ENCODE measurements at regions not wholly inside any gene's neighbourhood (a gene's known extent, or its start where the extent isn't known, plus 50 kb on each side); places are given as distances from the start of the nearest gene placed in this dataset.

GRCh38 chr4:22313976-22314375 is 201.9 kb downstream of the ADGRA3 start:
- DNase-seq = no peak
- Histone ChIP-seq H3K4me3 (no peak overlapping the region), H3K9me3 (no peaks in the 10 kb centered on the region), H3K27me3 (ENCODE audit: low read depth) (no peaks in the 10 kb centered on the region), H3K36me3 (no peaks in the 10 kb centered on the region), H3K4me1 (no peaks in the 10 kb centered on the region), H3K27ac (no peak overlapping the region)
- intact Hi-C loops (cut with DNase I) = no loop called here
- no peak for ATAC-seq
- no peak for TF ChIP-seq CTCF (IDR thresholded peaks at IDR 0.05)

GRCh38 chr4:22312113-22312512 is 203.8 kb downstream of the ADGRA3 start:
- Histone ChIP-seq H3K9me3 (no peaks in the 10 kb centered on the region), H3K4me1 (no peaks in the 10 kb centered on the region), H3K27me3 (ENCODE audit: low read depth) (no peaks in the 10 kb centered on the region), H3K27ac (no peak overlapping the region), H3K36me3 (no peaks in the 10 kb centered on the region), H3K4me3 (no peak overlapping the region)
- intact Hi-C loops (cut with DNase I) = no loop called here
- no peak for TF ChIP-seq CTCF (IDR thresholded peaks at IDR 0.05)
- ATAC-seq (no peak), DNase-seq (no peak)

GRCh38 chr4:22301253-22301652 is 214.6 kb downstream of the ADGRA3 start:
- Histone ChIP-seq H3K4me3 (no peak overlapping the region), H3K27me3 (ENCODE audit: low read depth) (no peaks in the 10 kb centered on the region), H3K9me3 (peaks cover 10% of the 10 kb centered on the region), H3K27ac (no peak overlapping the region), H3K36me3 (no peaks in the 10 kb centered on the region), H3K4me1 (no peaks in the 10 kb centered on the region)
- DNase-seq (no peak), ATAC-seq (no peak)
- intact Hi-C loops (cut with DNase I) = no loop called here
- no peak for TF ChIP-seq CTCF (IDR thresholded peaks at IDR 0.05)

GRCh38 chr4:22299678-22300077 is 216.2 kb downstream of the ADGRA3 start:
- Histone ChIP-seq H3K36me3 (no peaks in the 10 kb centered on the region), H3K4me1 (no peaks in the 10 kb centered on the region)
- no peak for TF ChIP-seq CTCF (IDR thresholded peaks at IDR 0.05)

GRCh38 chr4:22287631-22288030 is 228.2 kb downstream of the ADGRA3 start:
- intact Hi-C loops (cut with DNase I) = no loop called here
- ATAC-seq = no peak
- H3K36me3 ChIP-seq = no peaks in the 10 kb centered on the region
- no peak for TF ChIP-seq CTCF (IDR thresholded peaks at IDR 0.05)
- no peak overlapping the region for H3K27ac ChIP-seq
- no peaks in the 10 kb centered on the region for H3K4me1 ChIP-seq
- H3K9me3 ChIP-seq = no peaks in the 10 kb centered on the region
- DNase-seq = no peak
- no peak overlapping the region for H3K4me3 ChIP-seq
- H3K27me3 ChIP-seq (ENCODE audit: low read depth) = no peaks in the 10 kb centered on the region

More at GRCh38 chr4:22299678-22300077, 216.2 kb downstream of the ADGRA3 start:
- no peak for ATAC-seq
- no peaks in the 10 kb centered on the region for H3K27me3 ChIP-seq (ENCODE audit: low read depth)
- no peak overlapping the region for H3K27ac ChIP-seq
- no peak for DNase-seq
- H3K9me3 ChIP-seq = peaks cover 10% of the 10 kb centered on the region
- H3K4me3 ChIP-seq = no peak overlapping the region
- intact Hi-C loops (cut with DNase I) = no loop called here
